ENCODE measurements at regions not wholly inside any gene's neighbourhood (a gene's known extent, or its start where the extent isn't known, plus 50 kb on each side); places are given as distances from the start of the nearest gene placed in this dataset.
A peak's percentile ranks its signal among the peaks of the same experiment; 100 is the strongest.

- no peak for TF ChIP-seq POLR2AphosphoS5 (IDR thresholded peaks at IDR 0.05; ENCODE audit: insufficient read depth, low read depth, low read length)
- TF ChIP-seq CTCF (IDR thresholded peaks at IDR 0.05; ENCODE audit: extremely low read depth in 1 of 2, insufficient read depth in 1 of 2, low read depth in 1 of 2, low read length in 2 of 2), result peak; percentile 49 to 52
- no peak for TF ChIP-seq POLR2A (IDR thresholded peaks at IDR 0.05; ENCODE audit: low read depth, low read length)
- TF ChIP-seq EZH2 (IDR thresholded peaks at IDR 0.05; ENCODE audit: borderline replicate concordance, low read depth, low read length, severe bottlenecking), result no peak
These were observed 59.3 kb upstream of the CHMP2B start for GRCh38 chr3:87167628-87168456.
